LNCAP (cell line): ENCODE measurements at regions not wholly inside any gene's neighbourhood (a gene's known extent, or its start where the extent isn't known, plus 50 kb on each side); places are given as distances from the start of the nearest gene placed in this dataset.

ENCODE experiments used
- CTCF ChIP-seq: fragments of 450-650 bp; IDR thresholded peaks from 2 replicates; pipeline ENCODE4 v1.5.1; 2017; ENCODE audit warnings: mild to moderate bottlenecking

GRCh38 chr3:193980905-193981304, 155.0 kb upstream of the HES1 start:
- TF ChIP-seq CTCF = no peak

GRCh38 chr3:193981504-193981903, 154.4 kb upstream of the HES1 start:
- no peak for TF ChIP-seq CTCF

- TF ChIP-seq CTCF = no peak
These were observed 153.7 kb upstream of the HES1 start for GRCh38 chr3:193982258-193982659.

GRCh38 chr3:193983846-193984818, 151.8 kb upstream of the HES1 start:
- TF ChIP-seq CTCF = no peak

- no peak for TF ChIP-seq CTCF
These were observed 151.1 kb upstream of the HES1 start for GRCh38 chr3:193984876-193985275.

- no peak for TF ChIP-seq CTCF
These were observed 148.8 kb upstream of the HES1 start for GRCh38 chr3:193987186-193987585.

GRCh38 chr3:193989186-193989585, 146.8 kb upstream of the HES1 start:
- TF ChIP-seq CTCF = no peak
